ENCODE measurements at regions not wholly inside any gene's neighbourhood (a gene's known extent, or its start where the extent isn't known, plus 50 kb on each side); places are given as distances from the start of the nearest gene placed in this dataset.

GRCh38 chr4:169914866-169915265 lies 111.3 kb downstream of the MFAP3L start:
- no peak for TF ChIP-seq CTCF (IDR thresholded peaks at IDR 0.05; ENCODE audit: insufficient read depth, low read depth, low read length)
- CTCF ChIA-PET, result no interaction called here
- POLR2A ChIA-PET, result no interaction called here
- Histone ChIP-seq H3K27me3 (ENCODE audit: control insufficient read depth, insufficient read depth, low read length) (peaks cover 2% of the 10 kb centered on the region; the same call in 1 of the 2 replicates), H3K4me3 (ENCODE audit: low read depth, low read length) (no peak overlapping the region), H3K36me3 (ENCODE audit: control insufficient read depth, insufficient read depth, low read length) (no peaks in the 10 kb centered on the region)
- no peak for DNase-seq (ENCODE audit: low read depth)

GRCh38 chr4:169912996-169913395 lies 113.2 kb downstream of the MFAP3L start:
- peaks cover 2% of the 10 kb centered on the region; the same call in 1 of the 2 replicates for H3K27me3 ChIP-seq (ENCODE audit: control insufficient read depth, insufficient read depth, low read length)
- no peak for DNase-seq (ENCODE audit: low read depth)
- no peaks in the 10 kb centered on the region for H3K36me3 ChIP-seq (ENCODE audit: control insufficient read depth, insufficient read depth, low read length)
- TF ChIP-seq CTCF (IDR thresholded peaks at IDR 0.05; ENCODE audit: insufficient read depth, low read depth, low read length), result no peak
- H3K4me3 ChIP-seq (ENCODE audit: low read depth, low read length), result no peak overlapping the region
- ChIA-PET POLR2A (no interaction called here), CTCF (no interaction called here)

GRCh38 chr4:169909897-169910296 lies 116.3 kb downstream of the MFAP3L start:
- Histone ChIP-seq H3K4me3 (ENCODE audit: low read depth, low read length) (no peak overlapping the region), H3K36me3 (ENCODE audit: control insufficient read depth, insufficient read depth, low read length) (no peaks in the 10 kb centered on the region), H3K27me3 (ENCODE audit: control insufficient read depth, insufficient read depth, low read length) (peaks cover 2% of the 10 kb centered on the region; the same call in 1 of the 2 replicates)
- no peak for TF ChIP-seq CTCF (IDR thresholded peaks at IDR 0.05; ENCODE audit: insufficient read depth, low read depth, low read length)
- POLR2A ChIA-PET, result no interaction called here
- CTCF ChIA-PET, result no interaction called here
- no peak for DNase-seq (ENCODE audit: low read depth)

- CTCF ChIA-PET, result no interaction called here
- POLR2A ChIA-PET, result no interaction called here
These were observed 116.7 kb downstream of the MFAP3L start for GRCh38 chr4:169909479-169909878.

GRCh38 chr4:169907705-169908104 lies 118.5 kb downstream of the MFAP3L start:
- POLR2A ChIA-PET, result interaction anchor here (0.6 kb wide), 1 partner anchor 975 kb away, joined by 6 read pairs; no protein-coding TSS in a partner anchor
- H3K27me3 ChIP-seq (ENCODE audit: control insufficient read depth, insufficient read depth, low read length), result peaks cover 2% of the 10 kb centered on the region; the same call in 1 of the 2 replicates
- H3K4me3 ChIP-seq (ENCODE audit: low read depth, low read length), result no peak overlapping the region
- DNase-seq (ENCODE audit: low read depth), result no peak
- TF ChIP-seq CTCF (IDR thresholded peaks at IDR 0.05; ENCODE audit: insufficient read depth, low read depth, low read length), result no peak
- no peaks in the 10 kb centered on the region for H3K36me3 ChIP-seq (ENCODE audit: control insufficient read depth, insufficient read depth, low read length)
- CTCF ChIA-PET, result no interaction called here

More at GRCh38 chr4:169909479-169909878, 116.7 kb downstream of the MFAP3L start:
- TF ChIP-seq CTCF (IDR thresholded peaks at IDR 0.05; ENCODE audit: insufficient read depth, low read depth, low read length), result no peak
- no peak for DNase-seq (ENCODE audit: low read depth)
- Histone ChIP-seq H3K36me3 (ENCODE audit: control insufficient read depth, insufficient read depth, low read length) (no peaks in the 10 kb centered on the region), H3K4me3 (ENCODE audit: low read depth, low read length) (no peak overlapping the region), H3K27me3 (ENCODE audit: control insufficient read depth, insufficient read depth, low read length) (peaks cover 2% of the 10 kb centered on the region; the same call in 1 of the 2 replicates)
